ENCODE measurements at regions not wholly inside any gene's neighbourhood (a gene's known extent, or its start where the extent isn't known, plus 50 kb on each side); places are given as distances from the start of the nearest gene placed in this dataset.

GRCh38 chr14:87816416-87816815 is 176.6 kb downstream of the GALC start:
- DNase-seq: no peak
- no peak overlapping the region for H3K27ac ChIP-seq (ENCODE audit: insufficient read depth in 1 of 2, low read depth in 1 of 2, low read length in 2 of 2, poor library complexity in 1 of 2, severe bottlenecking in 2 of 2)
- no peaks in the 10 kb centered on the region for H3K4me1 ChIP-seq (ENCODE audit: control extremely low read depth in 1 of 4, control insufficient read depth in 4 of 4, insufficient read depth in 4 of 4, low read length in 3 of 4)
- ChIA-PET POLR2A (no interaction called here), CTCF (no interaction called here)
- H3K4me3 ChIP-seq (ENCODE audit: control insufficient read depth in 1 of 7, extremely low read depth in 1 of 7, insufficient read depth in 4 of 7, low read depth in 2 of 7, low read length in 6 of 7): no peak overlapping the region
- H3K9me3 ChIP-seq (ENCODE audit: control extremely low read depth in 1 of 5, control insufficient read depth in 4 of 5, insufficient read depth in 2 of 5, low read depth in 1 of 5, low read length in 4 of 5): no peaks in the 10 kb centered on the region
- no peaks in the 10 kb centered on the region for H3K36me3 ChIP-seq (ENCODE audit: control insufficient read depth in 4 of 4, insufficient read depth in 4 of 4, low read length in 3 of 4)
- H3K27me3 ChIP-seq (replicated peaks in 2 of 5; ENCODE audit: control insufficient read depth in 4 of 5, insufficient read depth in 5 of 5, low read length in 4 of 5): no peaks in the 10 kb centered on the region
- WGBS (ENCODE audit: insufficient coverage): 96% methylated on average over 3 of the region's 3 CpGs

GRCh38 chr14:87815121-87815520 is 177.9 kb downstream of the GALC start:
- Histone ChIP-seq H3K9me3 (ENCODE audit: control extremely low read depth in 1 of 5, control insufficient read depth in 4 of 5, insufficient read depth in 2 of 5, low read depth in 1 of 5, low read length in 4 of 5) (no peaks in the 10 kb centered on the region), H3K36me3 (ENCODE audit: control insufficient read depth in 4 of 4, insufficient read depth in 4 of 4, low read length in 3 of 4) (no peaks in the 10 kb centered on the region), H3K4me1 (ENCODE audit: control extremely low read depth in 1 of 4, control insufficient read depth in 4 of 4, insufficient read depth in 4 of 4, low read length in 3 of 4) (no peaks in the 10 kb centered on the region), H3K27me3 (replicated peaks in 2 of 5; ENCODE audit: control insufficient read depth in 4 of 5, insufficient read depth in 5 of 5, low read length in 4 of 5) (no peaks in the 10 kb centered on the region), H3K27ac (ENCODE audit: insufficient read depth in 1 of 2, low read depth in 1 of 2, low read length in 2 of 2, poor library complexity in 1 of 2, severe bottlenecking in 2 of 2) (no peak overlapping the region), H3K4me3 (ENCODE audit: control insufficient read depth in 1 of 7, extremely low read depth in 1 of 7, insufficient read depth in 4 of 7, low read depth in 2 of 7, low read length in 6 of 7) (no peak overlapping the region)
- ChIA-PET CTCF (no interaction called here), POLR2A (no interaction called here)
- WGBS (ENCODE audit: insufficient coverage): 40% methylated on average over 2 of the region's 9 CpGs
- no peak for DNase-seq

- no peaks in the 10 kb centered on the region for H3K27me3 ChIP-seq (replicated peaks in 2 of 5; ENCODE audit: control insufficient read depth in 4 of 5, insufficient read depth in 5 of 5, low read length in 4 of 5)
- no peak overlapping the region for H3K4me3 ChIP-seq (ENCODE audit: control insufficient read depth in 1 of 7, extremely low read depth in 1 of 7, insufficient read depth in 4 of 7, low read depth in 2 of 7, low read length in 6 of 7)
- ChIA-PET POLR2A (no interaction called here), CTCF (no interaction called here)
- no peaks in the 10 kb centered on the region for H3K4me1 ChIP-seq (ENCODE audit: control extremely low read depth in 1 of 4, control insufficient read depth in 4 of 4, insufficient read depth in 4 of 4, low read length in 3 of 4)
- no peaks in the 10 kb centered on the region for H3K9me3 ChIP-seq (ENCODE audit: control extremely low read depth in 1 of 5, control insufficient read depth in 4 of 5, insufficient read depth in 2 of 5, low read depth in 1 of 5, low read length in 4 of 5)
- DNase-seq: no peak
- H3K27ac ChIP-seq (ENCODE audit: insufficient read depth in 1 of 2, low read depth in 1 of 2, low read length in 2 of 2, poor library complexity in 1 of 2, severe bottlenecking in 2 of 2): no peak overlapping the region
- 72% methylated on average over 4 of the region's 4 CpGs for WGBS (ENCODE audit: insufficient coverage)
- H3K36me3 ChIP-seq (ENCODE audit: control insufficient read depth in 4 of 4, insufficient read depth in 4 of 4, low read length in 3 of 4): no peaks in the 10 kb centered on the region
Measured at GRCh38 chr14:87813686-87814085, 179.3 kb downstream of the GALC start.

GRCh38 chr14:87813211-87813610 is 179.8 kb downstream of the GALC start:
- no peaks in the 10 kb centered on the region for H3K4me1 ChIP-seq (ENCODE audit: control extremely low read depth in 1 of 4, control insufficient read depth in 4 of 4, insufficient read depth in 4 of 4, low read length in 3 of 4)
- DNase-seq: no peak
- H3K9me3 ChIP-seq (ENCODE audit: control extremely low read depth in 1 of 5, control insufficient read depth in 4 of 5, insufficient read depth in 2 of 5, low read depth in 1 of 5, low read length in 4 of 5): no peaks in the 10 kb centered on the region
- H3K27me3 ChIP-seq (replicated peaks in 2 of 5; ENCODE audit: control insufficient read depth in 4 of 5, insufficient read depth in 5 of 5, low read length in 4 of 5): no peaks in the 10 kb centered on the region
- no peak overlapping the region for H3K27ac ChIP-seq (ENCODE audit: insufficient read depth in 1 of 2, low read depth in 1 of 2, low read length in 2 of 2, poor library complexity in 1 of 2, severe bottlenecking in 2 of 2)
- 100% methylated on average over 1 of the region's 1 CpG for WGBS (ENCODE audit: insufficient coverage)
- CTCF ChIA-PET: no interaction called here
- POLR2A ChIA-PET: no interaction called here
- no peak overlapping the region for H3K4me3 ChIP-seq (ENCODE audit: control insufficient read depth in 1 of 7, extremely low read depth in 1 of 7, insufficient read depth in 4 of 7, low read depth in 2 of 7, low read length in 6 of 7)
- H3K36me3 ChIP-seq (ENCODE audit: control insufficient read depth in 4 of 4, insufficient read depth in 4 of 4, low read length in 3 of 4): no peaks in the 10 kb centered on the region

GRCh38 chr14:87811246-87811645 is 181.7 kb downstream of the GALC start:
- Histone ChIP-seq H3K4me1 (ENCODE audit: control extremely low read depth in 1 of 4, control insufficient read depth in 4 of 4, insufficient read depth in 4 of 4, low read length in 3 of 4) (no peaks in the 10 kb centered on the region), H3K27ac (ENCODE audit: insufficient read depth in 1 of 2, low read depth in 1 of 2, low read length in 2 of 2, poor library complexity in 1 of 2, severe bottlenecking in 2 of 2) (no peak overlapping the region), H3K27me3 (replicated peaks in 2 of 5; ENCODE audit: control insufficient read depth in 4 of 5, insufficient read depth in 5 of 5, low read length in 4 of 5) (no peaks in the 10 kb centered on the region), H3K4me3 (ENCODE audit: control insufficient read depth in 1 of 7, extremely low read depth in 1 of 7, insufficient read depth in 4 of 7, low read depth in 2 of 7, low read length in 6 of 7) (no peak overlapping the region), H3K36me3 (ENCODE audit: control insufficient read depth in 4 of 4, insufficient read depth in 4 of 4, low read length in 3 of 4) (no peaks in the 10 kb centered on the region), H3K9me3 (ENCODE audit: control extremely low read depth in 1 of 5, control insufficient read depth in 4 of 5, insufficient read depth in 2 of 5, low read depth in 1 of 5, low read length in 4 of 5) (no peaks in the 10 kb centered on the region)
- ChIA-PET POLR2A (no interaction called here), CTCF (no interaction called here)
- WGBS (ENCODE audit: insufficient coverage): 100% methylated on average over 1 of the region's 1 CpG
- no peak for DNase-seq

- ChIA-PET CTCF (no interaction called here), POLR2A (no interaction called here)
- WGBS (ENCODE audit: insufficient coverage): 100% methylated on average over 4 of the region's 6 CpGs
- H3K36me3 ChIP-seq (ENCODE audit: control insufficient read depth in 4 of 4, insufficient read depth in 4 of 4, low read length in 3 of 4): no peaks in the 10 kb centered on the region
- H3K27ac ChIP-seq (ENCODE audit: insufficient read depth in 1 of 2, low read depth in 1 of 2, low read length in 2 of 2, poor library complexity in 1 of 2, severe bottlenecking in 2 of 2): no peak overlapping the region
- no peaks in the 10 kb centered on the region for H3K4me1 ChIP-seq (ENCODE audit: control extremely low read depth in 1 of 4, control insufficient read depth in 4 of 4, insufficient read depth in 4 of 4, low read length in 3 of 4)
- H3K4me3 ChIP-seq (ENCODE audit: control insufficient read depth in 1 of 7, extremely low read depth in 1 of 7, insufficient read depth in 4 of 7, low read depth in 2 of 7, low read length in 6 of 7): no peak overlapping the region
- no peaks in the 10 kb centered on the region for H3K9me3 ChIP-seq (ENCODE audit: control extremely low read depth in 1 of 5, control insufficient read depth in 4 of 5, insufficient read depth in 2 of 5, low read depth in 1 of 5, low read length in 4 of 5)
- DNase-seq: no peak
- H3K27me3 ChIP-seq (replicated peaks in 2 of 5; ENCODE audit: control insufficient read depth in 4 of 5, insufficient read depth in 5 of 5, low read length in 4 of 5): no peaks in the 10 kb centered on the region
Measured at GRCh38 chr14:87810711-87811110, 182.3 kb downstream of the GALC start.

- no peaks in the 10 kb centered on the region for H3K27me3 ChIP-seq (replicated peaks in 2 of 5; ENCODE audit: control insufficient read depth in 4 of 5, insufficient read depth in 5 of 5, low read length in 4 of 5)
- no peaks in the 10 kb centered on the region for H3K9me3 ChIP-seq (ENCODE audit: control extremely low read depth in 1 of 5, control insufficient read depth in 4 of 5, insufficient read depth in 2 of 5, low read depth in 1 of 5, low read length in 4 of 5)
- no peaks in the 10 kb centered on the region for H3K4me1 ChIP-seq (ENCODE audit: control extremely low read depth in 1 of 4, control insufficient read depth in 4 of 4, insufficient read depth in 4 of 4, low read length in 3 of 4)
- H3K36me3 ChIP-seq (ENCODE audit: control insufficient read depth in 4 of 4, insufficient read depth in 4 of 4, low read length in 3 of 4): no peaks in the 10 kb centered on the region
- no peak overlapping the region for H3K4me3 ChIP-seq (ENCODE audit: control insufficient read depth in 1 of 7, extremely low read depth in 1 of 7, insufficient read depth in 4 of 7, low read depth in 2 of 7, low read length in 6 of 7)
- ChIA-PET CTCF (interaction anchor here (0.7 kb wide), 1 partner anchor 18 kb away, joined by 3 read pairs; no protein-coding TSS in a partner anchor), POLR2A (no interaction called here)
- WGBS (ENCODE audit: insufficient coverage): 95% methylated on average over 4 of the region's 5 CpGs
- no peak for DNase-seq
- H3K27ac ChIP-seq (ENCODE audit: insufficient read depth in 1 of 2, low read depth in 1 of 2, low read length in 2 of 2, poor library complexity in 1 of 2, severe bottlenecking in 2 of 2): no peak overlapping the region
Measured at GRCh38 chr14:87809261-87809660, 183.7 kb downstream of the GALC start.

Data from common myeloid progenitor, CD34-positive (primary cell).